T-cell (primary cell): ENCODE measurements at regions not wholly inside any gene's neighbourhood (a gene's known extent, or its start where the extent isn't known, plus 50 kb on each side); places are given as distances from the start of the nearest gene placed in this dataset.
"Not testable (repeated sequence)": the region's sequence is repeated elsewhere in the genome, so short reads cannot be mapped to it uniquely, and the experiment has no call there.

Experiments
- ATAC-seq, 4 experiments: fragments of 200-7000 bp in 3 of 4; fragments of 150-1000 bp in 1 of 4; cut with Tn5 transposase; replicated peaks in 1 of 4; 1 replicate in 3 of 4; 2 replicates in 1 of 4; pipeline ENCODE4 v1.10.0; 2021; ENCODE audit warnings: moderate library complexity in 3 of 4, mild to moderate bottlenecking in 2 of 4, moderate number of reproducible peaks in 1 of 4
- CTCF ChIA-PET, 2 donors: fragments of 300-600 bp; sonication (Branson Sonifier 250); formaldehyde crosslinking; loops; one replicate each; lab custom pipeline; 2022; ENCODE audit warnings: antibody characterized with exemption in 2 of 2; lab: Charles Lee
- POLR2A ChIA-PET, 2 donors: fragments of 300-600 bp; sonication (Branson Sonifier 250); formaldehyde crosslinking; loops; one replicate each; lab custom pipeline; 2022; ENCODE audit warnings: antibody characterized with exemption in 2 of 2; lab: Charles Lee
- DNase-seq, 35 experiments: peaks; one replicate each; pipeline versions ENCODE4 v3.0.0 to v3.0.0-alpha.2; 2013 to 2023
- H3K27ac ChIP-seq: one replicate; pipeline ENCODE4 v1.5.1; 2013; ENCODE audit warnings: low read length
- H3K27me3 ChIP-seq, 2 experiments: replicated peaks in 1 of 2; 1 replicate in 1 of 2; 2 replicates in 1 of 2; pipeline versions ENCODE4 v1.6.1 to v1.7.0; 2013; ENCODE audit warnings: low read length in 1 of 2, mixed read lengths in 1 of 2; ENCODE audit not compliant: control insufficient read depth in 2 of 2, insufficient read depth in 2 of 2; ENCODE audit errors: extremely low read depth in 1 of 2
- H3K36me3 ChIP-seq, 2 donors: 1 replicate in 1 of 2; 2 replicates in 1 of 2; pipeline versions ENCODE4 v1.6.1 to v1.7.0; 2013; ENCODE audit warnings: low read length in 1 of 2; ENCODE audit not compliant: control insufficient read depth in 2 of 2, insufficient read depth in 1 of 2; ENCODE audit errors: extremely low read depth in 1 of 2
- H3K4me1 ChIP-seq, 2 experiments: 1 replicate in 1 of 2; 2 replicates in 1 of 2; pipeline versions ENCODE4 v1.6.1 to v1.7.0; 2013; ENCODE audit warnings: low read length in 2 of 2, mixed read lengths in 1 of 2; ENCODE audit not compliant: insufficient read depth in 2 of 2, control insufficient read depth in 1 of 2; ENCODE audit errors: extremely low read depth in 1 of 2
- H3K4me3 ChIP-seq, 2 donors: 1 replicate in 1 of 2; 2 replicates in 1 of 2; pipeline versions ENCODE4 v1.5.1 to v1.7.0; 2013; ENCODE audit warnings: mild to moderate bottlenecking in 2 of 2, low read length in 1 of 2, moderate library complexity in 1 of 2; ENCODE audit not compliant: control insufficient read depth in 1 of 2; ENCODE audit errors: extremely low read depth in 1 of 2
- H3K9me3 ChIP-seq: 2 replicates; pipeline ENCODE4 v1.7.0; 2013
- H3K27ac Mint-ChIP-seq, 2 donors: one replicate each; pipeline ENCODE4 v1.8.0; 2020 to 2021; ENCODE audit warnings: mild to moderate bottlenecking in 2 of 2, mixed read lengths in 2 of 2
- H3K27me3 Mint-ChIP-seq, 2 donors: one replicate each; pipeline ENCODE4 v1.8.0; 2021 to 2022; ENCODE audit warnings: mixed read lengths in 2 of 2
- H3K36me3 Mint-ChIP-seq: one replicate; pipeline ENCODE4 v1.8.0; 2021; ENCODE audit warnings: mixed read lengths
- H3K4me1 Mint-ChIP-seq, 3 donors: one replicate each; pipeline ENCODE4 v1.8.0; 2020 to 2022; ENCODE audit warnings: mixed read lengths in 3 of 3, mild to moderate bottlenecking in 1 of 3
- H3K4me3 Mint-ChIP-seq, 3 donors: one replicate each; pipeline ENCODE4 v1.8.0; 2020 to 2022; ENCODE audit warnings: mild to moderate bottlenecking in 3 of 3, mixed read lengths in 3 of 3, moderate library complexity in 3 of 3
- H3K9me3 Mint-ChIP-seq, 3 donors: one replicate each; pipeline ENCODE4 v1.8.0; 2020 to 2022; ENCODE audit warnings: mixed read lengths in 3 of 3
- WGBS: methylation state at CpG from one replicate; pipeline ENCODE4 v1.1.5; 2013; ENCODE audit warnings: missing lambda C conversion rate; ENCODE audit not compliant: insufficient coverage; 5-methylcytosine and 5-hydroxymethylcytosine counted together

- no peaks in the 10 kb centered on the region for H3K27me3 ChIP-seq
- Mint-ChIP-seq H3K36me3 (peaks cover 7% of the 10 kb centered on the region), H3K9me3 (peaks cover 0 to 9% (median 0%) of the 10 kb centered on the region in 3 donors), H3K27ac (no peak overlapping the region), H3K4me1 (no peaks in the 10 kb centered on the region), H3K4me3 (no peak overlapping the region), H3K27me3 (no peaks in the 10 kb centered on the region)
- H3K36me3 ChIP-seq = no peaks in the 10 kb centered on the region
- no peak overlapping the region for H3K4me3 ChIP-seq
- no peaks in the 10 kb centered on the region for H3K4me1 ChIP-seq
- WGBS = 93% methylated on average over 4 of the region's 6 CpGs
- DNase-seq = no peak
- no peak for ATAC-seq
- no peaks in the 10 kb centered on the region for H3K9me3 ChIP-seq
- ChIA-PET CTCF (no interaction called here), POLR2A (no interaction called here)
- no peak overlapping the region for H3K27ac ChIP-seq
Observed at GRCh38 chr17:13885953-13886889, 183.1 kb upstream of the COX10 start.

- no peaks in the 10 kb centered on the region for H3K27me3 Mint-ChIP-seq
- H3K36me3 Mint-ChIP-seq = peaks cover 3% of the 10 kb centered on the region
- CTCF ChIA-PET = interaction anchor here in 1 of 2 donors (0.6 kb wide), 1 partner anchor 897 kb away, joined by 7 read pairs; no protein-coding TSS in a partner anchor
- no peak overlapping the region for H3K27ac ChIP-seq
- POLR2A ChIA-PET = no interaction called here
- no peak overlapping the region for H3K4me3 Mint-ChIP-seq
- DNase-seq = peak in 1 of 35 experiments; percentile 5
- H3K4me3 ChIP-seq = no peak overlapping the region
- H3K27me3 ChIP-seq = no peaks in the 10 kb centered on the region
- H3K36me3 ChIP-seq = no peaks in the 10 kb centered on the region
- no peaks in the 10 kb centered on the region for H3K9me3 ChIP-seq
- no peak overlapping the region for H3K27ac Mint-ChIP-seq
- no peaks in the 10 kb centered on the region for H3K4me1 Mint-ChIP-seq
- WGBS = 100% methylated on average over 6 of the region's 7 CpGs
- H3K9me3 Mint-ChIP-seq = peaks cover 0 to under 1% (median 0%) of the 10 kb centered on the region in 3 donors
- H3K4me1 ChIP-seq = no peaks in the 10 kb centered on the region
- ATAC-seq = no peak
Observed at GRCh38 chr17:13888056-13888609, 181.2 kb upstream of the COX10 start.

- H3K9me3 Mint-ChIP-seq, H3K4me1 ChIP-seq, H3K27ac Mint-ChIP-seq, H3K4me3 ChIP-seq, H3K36me3 Mint-ChIP-seq, H3K27me3 ChIP-seq, H3K27ac ChIP-seq, H3K4me3 Mint-ChIP-seq, DNase-seq, ATAC-seq, H3K27me3 Mint-ChIP-seq, POLR2A ChIA-PET, H3K4me1 Mint-ChIP-seq, H3K36me3 ChIP-seq, CTCF ChIA-PET, H3K9me3 ChIP-seq: not testable (repeated sequence)
Observed at GRCh38 chr17:13908971-13909370, 160.3 kb upstream of the COX10 start.

- no peaks in the 10 kb centered on the region for H3K27me3 Mint-ChIP-seq
- H3K4me3 Mint-ChIP-seq = no peak overlapping the region
- DNase-seq (no peak), ATAC-seq (no peak)
- no peaks in the 10 kb centered on the region for H3K36me3 ChIP-seq
- H3K27ac Mint-ChIP-seq = no peak overlapping the region
- no peaks in the 10 kb centered on the region for H3K9me3 ChIP-seq
- no peak overlapping the region for H3K4me3 ChIP-seq
- H3K4me1 ChIP-seq = no peaks in the 10 kb centered on the region
- H3K27me3 ChIP-seq = no peaks in the 10 kb centered on the region
- CTCF ChIA-PET = no interaction called here
- WGBS = 86% methylated on average over 9 of the region's 11 CpGs
- H3K9me3 Mint-ChIP-seq = peaks cover 0 to 4% (median 2%) of the 10 kb centered on the region in 3 donors
- POLR2A ChIA-PET = no interaction called here
- no peaks in the 10 kb centered on the region for H3K4me1 Mint-ChIP-seq
- no peaks in the 10 kb centered on the region for H3K36me3 Mint-ChIP-seq
- no peak overlapping the region for H3K27ac ChIP-seq
Observed at GRCh38 chr17:13909901-13910519, 159.3 kb upstream of the COX10 start.

- ATAC-seq = no peak
- Histone ChIP-seq H3K4me1 (no peaks in the 10 kb centered on the region), H3K4me3 (no peak overlapping the region), H3K9me3 (no peaks in the 10 kb centered on the region), H3K27me3 (no peaks in the 10 kb centered on the region), H3K27ac (no peak overlapping the region), H3K36me3 (no peaks in the 10 kb centered on the region)
- DNase-seq = no peak
- no peak overlapping the region for H3K27ac Mint-ChIP-seq
- no peaks in the 10 kb centered on the region for H3K36me3 Mint-ChIP-seq
- POLR2A ChIA-PET = no interaction called here
- CTCF ChIA-PET = interaction anchor here in 1 of 2 donors (0.6 kb wide), 2 partner anchors 270 to 324 kb away, joined by 3 to 4 read pairs; no protein-coding TSS in a partner anchor
- H3K4me1 Mint-ChIP-seq = peaks cover 0 to 2% (median 0%) of the 10 kb centered on the region in 3 donors
- no peaks in the 10 kb centered on the region for H3K27me3 Mint-ChIP-seq
- peaks cover 0 to 4% (median 2%) of the 10 kb centered on the region in 3 donors for H3K9me3 Mint-ChIP-seq
- no peak overlapping the region for H3K4me3 Mint-ChIP-seq
Observed at GRCh38 chr17:13917634-13918033, 151.7 kb upstream of the COX10 start.

GRCh38 chr17:13918247-13918646 is 151.1 kb upstream of the COX10 start:
- CTCF ChIA-PET = no interaction called here
- ATAC-seq = no peak
- H3K4me3 Mint-ChIP-seq = no peak overlapping the region
- H3K9me3 ChIP-seq = no peaks in the 10 kb centered on the region
- no peaks in the 10 kb centered on the region for H3K4me1 ChIP-seq
- H3K27me3 Mint-ChIP-seq = no peaks in the 10 kb centered on the region
- no peaks in the 10 kb centered on the region for H3K9me3 Mint-ChIP-seq
- no peaks in the 10 kb centered on the region for H3K36me3 ChIP-seq
- H3K4me1 Mint-ChIP-seq = peaks cover 0 to 2% (median 0%) of the 10 kb centered on the region in 3 donors
- no peak for DNase-seq
- no peaks in the 10 kb centered on the region for H3K36me3 Mint-ChIP-seq
- no peak overlapping the region for H3K4me3 ChIP-seq
- H3K27ac Mint-ChIP-seq = no peak overlapping the region
- H3K27ac ChIP-seq = no peak overlapping the region
- 88% methylated on average over 2 of the region's 4 CpGs for WGBS
- POLR2A ChIA-PET = no interaction called here
- H3K27me3 ChIP-seq = no peaks in the 10 kb centered on the region
